Activated CD4-positive, alpha-beta T cell treated with anti-CD3 and anti-CD28 coated beads for 24 hours (primary cell): ENCODE measurements at regions not wholly inside any gene's neighbourhood (a gene's known extent, or its start where the extent isn't known, plus 50 kb on each side); places are given as distances from the start of the nearest gene placed in this dataset.

Source experiments
- DNase-seq, 2 donors: peaks; one replicate each; pipeline ENCODE4 v3.0.0-alpha.2; 2020; ENCODE audit warnings: low read depth in 2 of 2

- no peak for DNase-seq
Measured at GRCh38 chr13:40143106-40143505, 487.6 kb downstream of the COG6 start.

- no peak for DNase-seq
Measured at GRCh38 chr13:40143559-40143958, 488.1 kb downstream of the COG6 start.

DNA sequence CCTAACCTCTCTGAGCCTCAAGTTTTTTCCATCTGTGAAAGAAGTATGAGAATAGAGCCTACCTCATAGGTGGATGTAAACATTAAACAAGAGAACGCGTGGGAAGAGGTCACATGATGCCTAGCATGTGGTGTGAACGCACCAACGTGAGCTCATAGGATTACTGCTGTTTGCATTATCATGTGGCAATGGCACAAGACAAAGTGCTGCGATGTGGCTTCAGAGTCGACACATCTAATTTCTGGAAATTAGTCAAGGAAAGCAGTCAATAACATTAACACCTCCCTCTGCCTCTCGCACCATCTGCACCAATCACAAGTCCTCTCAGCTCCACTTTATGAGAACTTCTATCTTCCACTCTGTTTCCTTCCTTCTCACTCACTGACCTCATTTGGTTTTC, 489.7 kb downstream of the COG6 start:
- no peak for DNase-seq

GRCh38 chr13:40146063-40146462, 490.6 kb downstream of the COG6 start:
- no peak for DNase-seq

- no peak for DNase-seq
Measured at GRCh38 chr13:40146611-40147117, 491.2 kb downstream of the COG6 start.

DNA sequence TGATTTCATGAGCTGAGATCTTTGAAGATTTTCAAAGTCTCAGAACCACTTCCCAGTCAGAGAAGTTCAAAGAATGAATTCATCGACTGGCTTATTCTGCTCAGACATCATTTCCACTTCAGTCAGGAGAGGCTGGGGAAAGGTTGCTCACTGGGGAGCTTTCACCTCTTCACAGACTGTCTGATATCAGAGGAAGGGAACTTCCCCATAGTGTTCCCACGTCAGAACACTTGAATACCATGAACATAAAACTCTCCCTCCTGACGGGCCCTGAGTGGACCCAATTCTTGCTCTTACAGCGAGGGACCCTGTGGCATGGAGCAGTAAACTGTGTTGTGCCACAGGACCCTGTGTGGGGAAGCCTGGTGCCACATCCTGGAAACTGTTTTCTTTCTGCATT, 492.6 kb downstream of the COG6 start:
- no peak for DNase-seq

GRCh38 chr13:40148742-40149141, 493.3 kb downstream of the COG6 start:
- DNase-seq = no peak

GRCh38 chr13:40149611-40150274, 494.3 kb downstream of the COG6 start:
- no peak for DNase-seq

- no peak for DNase-seq
Measured at GRCh38 chr13:40151673-40152072, 496.2 kb downstream of the COG6 start.

- DNase-seq = no peak
Measured at GRCh38 chr13:40152145-40152544, 496.7 kb downstream of the COG6 start.

DNA sequence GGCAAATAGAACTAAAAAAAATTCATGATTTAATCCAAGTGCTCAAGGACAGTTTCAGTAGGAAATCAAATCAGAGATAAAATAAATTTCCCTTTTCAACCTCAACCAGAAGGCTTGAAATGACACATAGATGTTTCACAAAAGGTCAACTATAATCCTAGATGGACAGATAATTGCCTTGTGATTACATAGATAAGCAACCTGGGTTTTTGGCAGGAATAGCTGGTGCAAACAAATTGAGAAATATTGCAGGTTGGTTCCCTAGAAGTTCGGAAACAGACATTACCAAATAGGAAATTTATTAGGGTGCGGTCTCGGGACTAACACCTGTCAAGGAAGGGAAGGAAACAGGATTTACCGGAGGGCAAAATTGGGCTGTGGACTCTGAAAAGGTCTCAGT, 497.5 kb downstream of the COG6 start:
- DNase-seq = no peak

DNA sequence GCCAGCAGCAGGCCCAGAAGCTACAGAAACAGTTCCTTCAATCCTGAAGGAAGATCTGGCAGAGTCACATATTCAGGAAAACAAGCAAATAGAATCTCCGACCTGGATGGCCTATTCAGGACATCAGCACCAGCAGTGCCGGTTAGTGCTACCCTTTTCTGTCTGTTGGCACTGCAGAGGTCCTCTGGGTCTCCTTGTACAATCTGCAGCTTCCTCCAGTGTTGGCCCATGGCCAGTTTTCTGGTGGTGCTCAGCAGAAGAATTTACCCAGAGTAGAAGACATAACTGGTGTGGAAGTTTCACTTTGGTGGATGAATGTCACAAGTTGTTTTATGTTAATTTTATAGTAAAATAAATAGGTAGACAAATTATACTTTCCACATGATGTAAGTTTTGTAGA, 498.1 kb downstream of the COG6 start:
- DNase-seq = no peak

DNA sequence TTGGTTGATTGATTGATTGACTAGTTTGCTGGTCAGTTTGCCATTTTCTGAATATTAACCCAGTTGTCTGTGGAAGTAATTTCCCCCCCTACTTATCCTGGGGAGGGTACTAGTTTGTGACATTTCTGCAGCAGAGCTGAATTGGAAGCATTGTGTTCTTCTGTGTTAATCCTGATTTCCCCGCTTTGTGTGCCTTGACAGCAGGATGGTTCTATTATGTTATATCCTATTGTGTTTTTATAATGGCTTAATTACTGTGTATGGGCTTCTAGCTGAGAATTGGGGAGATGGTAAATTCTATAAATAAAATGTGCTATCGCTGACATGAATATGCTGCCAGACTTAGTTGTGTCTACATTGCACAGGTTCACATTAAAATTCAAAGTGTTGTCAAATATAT, 499.7 kb downstream of the COG6 start:
- DNase-seq = no peak

- no peak for DNase-seq
Measured at GRCh38 chr13:40158218-40158617, 502.8 kb downstream of the COG6 start.

DNA sequence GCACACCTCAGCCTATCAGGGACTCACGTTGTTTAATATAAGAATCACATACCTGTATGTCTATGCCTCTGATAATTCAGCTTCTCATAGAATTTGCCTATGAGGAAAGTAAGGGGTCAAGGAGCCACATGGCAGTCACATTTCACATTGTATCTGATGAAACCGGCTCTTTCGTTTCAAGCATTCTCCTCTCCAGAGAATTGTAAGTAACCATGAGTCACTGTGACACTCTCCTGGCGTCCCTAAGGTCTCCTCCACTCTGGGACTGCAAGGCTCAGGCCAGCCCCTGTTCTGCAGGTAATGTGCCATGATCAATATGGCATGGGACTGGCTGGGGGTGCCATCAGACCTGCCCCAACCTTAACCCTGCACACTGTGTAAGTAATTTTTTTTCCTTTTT, 503.3 kb downstream of the COG6 start:
- DNase-seq = no peak

DNA sequence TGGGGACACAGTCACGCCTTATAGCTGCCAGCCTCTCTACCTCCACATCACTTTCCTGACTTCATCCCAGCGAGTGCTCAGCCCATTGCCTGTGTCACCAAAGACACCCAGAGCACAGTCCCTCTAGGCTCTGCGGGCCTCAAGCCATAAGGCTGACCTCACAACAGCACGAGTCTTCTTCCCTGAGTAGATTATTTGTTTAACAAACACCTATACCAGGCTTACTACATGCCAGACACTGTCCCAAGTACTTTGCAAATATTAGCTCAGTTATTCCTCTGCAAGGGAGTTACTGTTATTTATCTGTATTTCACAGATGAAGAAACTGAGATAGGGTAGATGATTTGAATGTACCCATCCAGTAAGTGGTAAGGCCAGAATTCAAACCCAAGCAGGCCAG, 504.3 kb downstream of the COG6 start:
- no peak for DNase-seq

GRCh38 chr13:40160618-40161350, 505.3 kb downstream of the COG6 start:
- no peak for DNase-seq

- no peak for DNase-seq
Measured at GRCh38 chr13:40161351-40161810, 505.1 kb downstream of the FOXO1 start.

DNA sequence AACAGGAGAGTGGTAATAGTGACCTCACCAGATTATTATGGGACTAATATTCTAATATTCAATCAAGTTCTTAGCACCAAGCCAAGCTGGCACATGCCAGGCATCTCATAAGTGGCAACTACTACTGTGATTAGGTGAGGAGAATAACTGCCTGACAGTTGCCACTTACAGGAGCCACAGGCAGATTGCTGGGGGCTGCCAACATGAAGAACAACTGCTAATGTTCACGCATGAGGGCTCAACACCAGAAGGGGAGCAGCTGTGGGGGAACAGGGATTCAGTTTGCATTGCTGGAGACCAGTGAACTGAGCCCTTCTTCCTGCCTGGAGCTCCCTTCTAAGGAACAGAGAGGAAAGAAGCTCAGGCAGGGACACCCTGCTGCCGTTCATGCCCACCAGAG, 504.5 kb downstream of the FOXO1 start:
- no peak for DNase-seq

DNA sequence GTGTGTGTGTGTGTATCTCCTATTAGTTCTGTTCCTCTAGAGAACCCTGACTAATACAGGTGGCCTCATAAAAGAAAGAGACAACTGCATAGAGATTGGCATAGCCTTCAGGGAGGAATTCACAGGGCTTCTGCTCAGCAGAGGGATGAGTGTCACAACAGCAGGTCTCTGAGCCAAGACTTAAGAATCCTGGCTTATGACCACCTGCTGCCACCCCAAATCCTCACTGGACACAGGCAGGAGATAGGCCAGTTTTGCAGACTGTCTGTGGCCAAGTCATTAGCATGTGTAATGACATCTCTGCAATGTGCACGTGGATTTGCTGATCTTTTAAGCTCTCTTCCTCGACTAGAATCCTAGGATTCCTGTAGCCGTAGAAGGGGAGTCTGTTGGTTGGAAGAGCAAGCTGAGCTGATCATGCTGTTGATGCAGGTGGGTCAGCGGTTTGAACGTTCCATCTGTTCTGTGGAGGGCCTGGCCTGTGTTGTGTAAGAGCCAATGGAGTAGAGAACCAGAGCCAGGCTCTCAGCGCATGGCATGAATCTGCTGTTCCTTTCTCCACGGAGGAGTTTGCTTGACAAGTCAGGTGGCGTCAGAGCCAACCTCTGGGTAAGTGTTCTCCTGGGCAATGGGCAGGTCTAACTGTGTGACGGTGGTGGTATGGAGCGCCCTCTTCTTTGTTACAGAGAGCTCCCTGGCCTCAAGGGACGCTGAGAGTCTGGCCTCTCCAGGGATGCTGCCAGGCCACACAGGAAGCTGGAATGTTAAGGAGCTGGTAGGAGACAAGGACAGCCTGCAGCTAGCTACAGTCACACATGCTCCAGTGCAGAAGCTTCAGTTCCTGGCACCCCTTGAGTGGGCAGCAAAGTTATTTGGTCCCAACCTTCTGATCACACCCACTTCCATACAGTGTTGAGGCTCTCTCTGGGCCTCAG, 503.1 kb downstream of the FOXO1 start:
- DNase-seq = no peak

GRCh38 chr13:40164133-40164532, 502.3 kb downstream of the FOXO1 start:
- no peak for DNase-seq

GRCh38 chr13:40165316-40165932, 501.0 kb downstream of the FOXO1 start:
- DNase-seq = no peak
